ENCODE measurements at regions not wholly inside any gene's neighbourhood (a gene's known extent, or its start where the extent isn't known, plus 50 kb on each side); places are given as distances from the start of the nearest gene placed in this dataset.

- no peak for TF ChIP-seq SP140L (CRISPR knock-in tag; IDR thresholded peaks at IDR 0.05; ENCODE audit: borderline replicate concordance)
- no peak for TF ChIP-seq HOXD1 (CRISPR knock-in tag; IDR thresholded peaks at IDR 0.05)
- no peak for TF ChIP-seq MZF1 (CRISPR knock-in tag; IDR thresholded peaks at IDR 0.05; ENCODE audit: borderline replicate concordance)
- TF ChIP-seq, protein P1, sequence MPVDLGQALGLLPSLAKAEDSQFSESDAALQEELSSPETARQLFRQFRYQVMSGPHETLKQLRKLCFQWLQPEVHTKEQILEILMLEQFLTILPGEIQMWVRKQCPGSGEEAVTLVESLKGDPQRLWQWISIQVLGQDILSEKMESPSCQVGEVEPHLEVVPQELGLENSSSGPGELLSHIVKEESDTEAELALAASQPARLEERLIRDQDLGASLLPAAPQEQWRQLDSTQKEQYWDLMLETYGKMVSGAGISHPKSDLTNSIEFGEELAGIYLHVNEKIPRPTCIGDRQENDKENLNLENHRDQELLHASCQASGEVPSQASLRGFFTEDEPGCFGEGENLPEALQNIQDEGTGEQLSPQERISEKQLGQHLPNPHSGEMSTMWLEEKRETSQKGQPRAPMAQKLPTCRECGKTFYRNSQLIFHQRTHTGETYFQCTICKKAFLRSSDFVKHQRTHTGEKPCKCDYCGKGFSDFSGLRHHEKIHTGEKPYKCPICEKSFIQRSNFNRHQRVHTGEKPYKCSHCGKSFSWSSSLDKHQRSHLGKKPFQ (CRISPR knock-in tag; IDR thresholded peaks at IDR 0.05; ENCODE audit: insufficient replicate concordance) = no peak
- no peak for TF ChIP-seq ARNTL (CRISPR knock-in tag; IDR thresholded peaks at IDR 0.05)
- no peak for TF ChIP-seq STAT6 (CRISPR knock-in tag; IDR thresholded peaks at IDR 0.05; ENCODE audit: borderline replicate concordance)
- TF ChIP-seq CREB1 (IDR thresholded peaks at IDR 0.05) = no peak
- TF ChIP-seq CREB1 (CRISPR knock-in tag; IDR thresholded peaks at IDR 0.05) = no peak
- no peak for TF ChIP-seq ZNF253 (CRISPR knock-in tag; IDR thresholded peaks at IDR 0.05; ENCODE audit: borderline replicate concordance)
- TF ChIP-seq ZGPAT (CRISPR knock-in tag; IDR thresholded peaks at IDR 0.05) = no peak
These were observed 293.8 kb upstream of the SHH start (continued) for GRCh38 chr7:156106107-156106426.

Data from HepG2 (cell line).